ENCODE measurements at regions not wholly inside any gene's neighbourhood (a gene's known extent, or its start where the extent isn't known, plus 50 kb on each side); places are given as distances from the start of the nearest gene placed in this dataset.

- TF ChIP-seq CTCF (IDR thresholded peaks at IDR 0.05; ENCODE audit: low read depth, low read length) = no peak
- TF ChIP-seq POLR2A (IDR thresholded peaks at IDR 0.05; ENCODE audit: extremely low read depth, insufficient read length) = no peak
- no peak for TF ChIP-seq MAX (IDR thresholded peaks at IDR 0.05; ENCODE audit: low read depth, low read length)
- TF ChIP-seq MYC (IDR thresholded peaks at IDR 0.05; ENCODE audit: low read depth, low read length) = no peak
- peak; percentile 14 for DNase-seq (ENCODE audit: low read depth)
- no peak overlapping the region for H3K4me3 ChIP-seq (ENCODE audit: low read depth, low read length)
These were observed 185.6 kb upstream of the RUNX1 start for GRCh38 chr21:35234725-35235124.

- no peak for DNase-seq (ENCODE audit: low read depth)
- no peak overlapping the region for H3K4me3 ChIP-seq (ENCODE audit: low read depth, low read length)
- TF ChIP-seq CTCF (IDR thresholded peaks at IDR 0.05; ENCODE audit: low read depth, low read length) = no peak
- TF ChIP-seq POLR2A (IDR thresholded peaks at IDR 0.05; ENCODE audit: extremely low read depth, insufficient read length) = no peak
- TF ChIP-seq MYC (IDR thresholded peaks at IDR 0.05; ENCODE audit: low read depth, low read length) = no peak
- no peak for TF ChIP-seq MAX (IDR thresholded peaks at IDR 0.05; ENCODE audit: low read depth, low read length)
These were observed 184.7 kb upstream of the RUNX1 start for GRCh38 chr21:35233756-35234155.

- DNase-seq (ENCODE audit: low read depth) = no peak
These were observed 183.6 kb upstream of the RUNX1 start for GRCh38 chr21:35232545-35233176.

GRCh38 chr21:35231090-35231489 lies 182.0 kb upstream of the RUNX1 start:
- H3K4me3 ChIP-seq (ENCODE audit: low read depth, low read length) = no peak overlapping the region
- DNase-seq (ENCODE audit: low read depth) = no peak
- TF ChIP-seq MYC (IDR thresholded peaks at IDR 0.05; ENCODE audit: low read depth, low read length) (no peak), POLR2A (IDR thresholded peaks at IDR 0.05; ENCODE audit: extremely low read depth, insufficient read length) (no peak), MAX (IDR thresholded peaks at IDR 0.05; ENCODE audit: low read depth, low read length) (no peak), CTCF (IDR thresholded peaks at IDR 0.05; ENCODE audit: low read depth, low read length) (no peak)

More at GRCh38 chr21:35232545-35233176, 183.6 kb upstream of the RUNX1 start:
- TF ChIP-seq CTCF (IDR thresholded peaks at IDR 0.05; ENCODE audit: low read depth, low read length) (no peak), POLR2A (IDR thresholded peaks at IDR 0.05; ENCODE audit: extremely low read depth, insufficient read length) (no peak), MYC (IDR thresholded peaks at IDR 0.05; ENCODE audit: low read depth, low read length) (no peak), MAX (IDR thresholded peaks at IDR 0.05; ENCODE audit: low read depth, low read length) (no peak)
- H3K4me3 ChIP-seq (ENCODE audit: low read depth, low read length) = no peak overlapping the region

- no peak for TF ChIP-seq MYC (IDR thresholded peaks at IDR 0.05; ENCODE audit: low read depth, low read length)
- TF ChIP-seq CTCF (IDR thresholded peaks at IDR 0.05; ENCODE audit: low read depth, low read length) = no peak
- TF ChIP-seq POLR2A (IDR thresholded peaks at IDR 0.05; ENCODE audit: extremely low read depth, insufficient read length) = no peak
- no peak for TF ChIP-seq MAX (IDR thresholded peaks at IDR 0.05; ENCODE audit: low read depth, low read length)
- DNase-seq (ENCODE audit: low read depth) = no peak
- H3K4me3 ChIP-seq (ENCODE audit: low read depth, low read length) = no peak overlapping the region
These were observed 180.2 kb upstream of the RUNX1 start for GRCh38 chr21:35229290-35229689.
